GM12873 (cell line): ENCODE measurements at regions not wholly inside any gene's neighbourhood (a gene's known extent, or its start where the extent isn't known, plus 50 kb on each side); places are given as distances from the start of the nearest gene placed in this dataset.

Experiments used
- TF ChIP-seq, protein P1 (sequence below): IDR thresholded peaks from 2 replicates; pipeline ENCODE4 v1.5.1; 2012; ENCODE audit warnings: low read depth, mild to moderate bottlenecking, moderate library complexity, low read length, control low read depth; ENCODE audit not compliant: insufficient read depth; ENCODE audit errors: missing control alignments

GRCh38 chr4:140246216-140246615, 92.2 kb upstream of the MAML3 start:
- TF ChIP-seq, protein P1, sequence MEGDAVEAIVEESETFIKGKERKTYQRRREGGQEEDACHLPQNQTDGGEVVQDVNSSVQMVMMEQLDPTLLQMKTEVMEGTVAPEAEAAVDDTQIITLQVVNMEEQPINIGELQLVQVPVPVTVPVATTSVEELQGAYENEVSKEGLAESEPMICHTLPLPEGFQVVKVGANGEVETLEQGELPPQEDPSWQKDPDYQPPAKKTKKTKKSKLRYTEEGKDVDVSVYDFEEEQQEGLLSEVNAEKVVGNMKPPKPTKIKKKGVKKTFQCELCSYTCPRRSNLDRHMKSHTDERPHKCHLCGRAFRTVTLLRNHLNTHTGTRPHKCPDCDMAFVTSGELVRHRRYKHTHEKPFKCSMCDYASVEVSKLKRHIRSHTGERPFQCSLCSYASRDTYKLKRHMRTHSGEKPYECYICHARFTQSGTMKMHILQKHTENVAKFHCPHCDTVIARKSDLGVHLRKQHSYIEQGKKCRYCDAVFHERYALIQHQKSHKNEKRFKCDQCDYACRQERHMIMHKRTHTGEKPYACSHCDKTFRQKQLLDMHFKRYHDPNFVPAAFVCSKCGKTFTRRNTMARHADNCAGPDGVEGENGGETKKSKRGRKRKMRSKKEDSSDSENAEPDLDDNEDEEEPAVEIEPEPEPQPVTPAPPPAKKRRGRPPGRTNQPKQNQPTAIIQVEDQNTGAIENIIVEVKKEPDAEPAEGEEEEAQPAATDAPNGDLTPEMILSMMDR = no peak

DNA sequence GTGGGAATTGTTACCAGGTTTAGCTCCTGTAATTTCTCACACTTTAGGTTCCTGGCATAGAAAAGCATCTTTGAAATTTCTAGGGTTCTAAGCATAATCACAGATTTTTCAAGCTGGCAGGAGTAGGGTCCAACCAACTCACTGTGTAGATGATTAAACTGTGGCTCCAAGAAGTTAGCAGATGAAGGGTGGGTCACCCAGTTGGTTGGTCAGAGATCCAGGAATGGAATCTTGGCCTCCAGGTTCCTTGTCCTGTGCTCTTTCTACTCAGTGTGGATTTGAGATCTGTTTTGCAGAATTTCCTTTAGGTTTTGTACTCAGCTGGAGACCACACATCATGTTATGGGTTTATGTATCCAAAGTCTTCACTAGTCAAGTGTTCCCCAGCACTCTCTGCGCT, 90.3 kb upstream of the MAML3 start:
- TF ChIP-seq, protein P1 = no peak

DNA sequence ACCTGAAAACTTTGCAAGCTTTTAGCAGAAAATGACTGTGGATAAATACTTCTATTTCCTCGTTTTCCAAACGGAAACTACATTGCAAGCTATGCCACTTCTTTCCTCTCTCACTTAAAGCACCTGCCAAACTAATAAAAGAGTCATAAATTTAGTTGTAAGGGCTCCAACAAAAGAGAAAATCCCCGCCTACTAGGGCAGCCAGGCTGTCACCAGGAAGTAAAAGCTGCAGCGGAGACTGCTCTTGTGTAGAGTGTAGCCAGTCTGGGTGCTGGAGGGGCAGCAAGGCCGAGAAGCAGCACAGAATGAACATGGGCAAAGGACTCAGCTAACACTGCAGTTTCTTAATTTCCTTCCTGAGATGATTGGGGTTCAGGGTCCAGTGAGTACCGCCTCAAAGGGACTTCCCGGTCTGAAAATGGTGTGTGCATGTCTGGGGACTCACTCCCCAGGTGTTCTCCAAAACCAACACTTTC, 89.3 kb upstream of the MAML3 start:
- TF ChIP-seq, protein P1 = no peak

GRCh38 chr4:140242357-140243277, 88.6 kb upstream of the MAML3 start:
- TF ChIP-seq, protein P1 = no peak

DNA sequence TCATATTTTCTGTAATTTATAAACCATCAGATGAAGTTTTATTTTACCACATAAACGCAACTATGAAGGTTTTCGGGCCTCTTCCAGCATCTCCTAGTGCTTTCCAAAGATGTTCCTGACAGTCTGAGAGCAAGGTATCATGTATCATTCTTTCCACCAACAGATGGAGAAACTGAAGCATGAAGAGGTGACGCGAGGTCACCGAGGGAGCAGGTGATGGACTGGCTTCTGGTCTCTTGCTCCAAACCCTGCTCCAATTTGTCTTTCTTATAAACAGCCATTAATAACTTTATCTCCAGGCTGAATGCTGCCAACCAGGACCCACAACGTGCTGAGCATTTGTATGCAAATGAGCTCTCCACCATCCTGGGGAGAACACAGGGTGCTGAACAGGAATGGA, 86.3 kb upstream of the MAML3 start:
- TF ChIP-seq, protein P1 = no peak

- TF ChIP-seq, protein P1 = no peak
These were observed 85.3 kb upstream of the MAML3 start for GRCh38 chr4:140239311-140239710.

- TF ChIP-seq, protein P1 = no peak
These were observed 84.5 kb upstream of the MAML3 start for GRCh38 chr4:140238351-140239056.
